ENCODE measurements at regions not wholly inside any gene's neighbourhood (a gene's known extent, or its start where the extent isn't known, plus 50 kb on each side); places are given as distances from the start of the nearest gene placed in this dataset.

DNA sequence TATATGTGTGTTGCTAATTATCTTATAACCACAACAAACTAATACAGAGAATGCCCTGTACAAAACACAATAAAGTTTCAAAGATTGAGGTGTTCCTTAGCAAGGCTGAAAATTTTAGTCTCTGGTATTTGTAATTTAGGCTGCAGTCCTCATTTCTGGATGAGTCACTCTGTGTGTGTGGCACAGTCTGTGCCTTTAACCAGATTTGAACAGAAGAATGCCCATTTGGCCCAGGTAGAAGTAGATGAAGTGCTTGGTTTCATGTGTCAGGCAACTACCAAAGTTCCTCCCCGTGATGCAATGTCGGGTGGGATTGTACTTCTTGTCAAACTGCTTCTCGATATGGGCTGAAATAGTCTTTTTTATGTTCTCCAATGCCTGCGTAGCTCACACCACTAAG, 91.6 kb upstream of the H2AZ1 start:
- Histone ChIP-seq H3K4me2 (ENCODE audit: insufficient read depth, low read length) (no peak overlapping the region), H3K27ac (ENCODE audit: low read depth, low read length) (no peak overlapping the region), H3K4me3 (ENCODE audit: insufficient read depth, low read length) (no peak overlapping the region), H3K36me3 (ENCODE audit: insufficient read depth, low read length) (no peaks in the 10 kb centered on the region), H3K79me2 (ENCODE audit: insufficient read depth, low read length) (no peaks in the 10 kb centered on the region), H4K20me1 (ENCODE audit: insufficient read depth, low read length) (no peaks in the 10 kb centered on the region), H3K27me3 (ENCODE audit: insufficient read depth, low read length) (no peaks in the 10 kb centered on the region), H3K9me3 (ENCODE audit: low read depth, low read length) (no peaks in the 10 kb centered on the region), H3K4me1 (ENCODE audit: insufficient read depth, low read length) (no peaks in the 10 kb centered on the region), H2AFZ (ENCODE audit: low read length) (no peak overlapping the region)
- TF ChIP-seq, protein P1, sequence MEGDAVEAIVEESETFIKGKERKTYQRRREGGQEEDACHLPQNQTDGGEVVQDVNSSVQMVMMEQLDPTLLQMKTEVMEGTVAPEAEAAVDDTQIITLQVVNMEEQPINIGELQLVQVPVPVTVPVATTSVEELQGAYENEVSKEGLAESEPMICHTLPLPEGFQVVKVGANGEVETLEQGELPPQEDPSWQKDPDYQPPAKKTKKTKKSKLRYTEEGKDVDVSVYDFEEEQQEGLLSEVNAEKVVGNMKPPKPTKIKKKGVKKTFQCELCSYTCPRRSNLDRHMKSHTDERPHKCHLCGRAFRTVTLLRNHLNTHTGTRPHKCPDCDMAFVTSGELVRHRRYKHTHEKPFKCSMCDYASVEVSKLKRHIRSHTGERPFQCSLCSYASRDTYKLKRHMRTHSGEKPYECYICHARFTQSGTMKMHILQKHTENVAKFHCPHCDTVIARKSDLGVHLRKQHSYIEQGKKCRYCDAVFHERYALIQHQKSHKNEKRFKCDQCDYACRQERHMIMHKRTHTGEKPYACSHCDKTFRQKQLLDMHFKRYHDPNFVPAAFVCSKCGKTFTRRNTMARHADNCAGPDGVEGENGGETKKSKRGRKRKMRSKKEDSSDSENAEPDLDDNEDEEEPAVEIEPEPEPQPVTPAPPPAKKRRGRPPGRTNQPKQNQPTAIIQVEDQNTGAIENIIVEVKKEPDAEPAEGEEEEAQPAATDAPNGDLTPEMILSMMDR (IDR thresholded peaks at IDR 0.05; ENCODE audit: extremely low read depth, low read depth, low read length) = no peak
- DNase-seq (ENCODE audit: insufficient read length, low spot score, missing footprints) = no peak

DNA sequence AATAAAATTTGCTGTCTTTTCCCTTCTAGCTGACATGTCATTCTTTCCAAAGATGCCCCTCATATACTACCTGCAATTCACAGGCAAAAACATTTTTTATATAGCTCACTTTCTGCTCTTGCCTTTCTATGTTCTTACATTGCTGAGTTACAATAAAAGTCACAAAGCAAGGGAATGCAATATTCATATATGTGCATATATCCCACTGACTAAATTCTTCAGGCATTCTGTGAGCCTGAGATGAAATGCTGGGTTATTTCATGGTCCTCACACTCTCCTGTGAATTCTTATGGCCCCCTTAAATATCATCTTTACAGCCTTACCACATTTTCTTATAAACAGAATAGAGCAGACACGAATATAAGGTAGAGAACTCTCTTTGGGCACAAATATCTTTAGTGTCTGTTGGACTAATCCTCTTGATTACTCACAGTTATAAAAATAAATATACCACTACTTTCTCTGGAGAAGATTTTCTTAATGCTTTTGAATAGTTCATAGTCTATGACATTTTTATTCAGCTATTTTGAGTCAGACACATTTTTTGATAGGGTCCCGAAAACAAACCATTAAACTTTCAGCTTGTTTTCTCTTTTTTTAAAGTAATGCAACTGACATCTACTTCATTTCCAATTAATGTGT, 84.1 kb upstream of the H2AZ1 start:
- no peak for DNase-seq (ENCODE audit: insufficient read length, low spot score, missing footprints)
- Histone ChIP-seq H2AFZ (ENCODE audit: low read length) (no peak overlapping the region), H4K20me1 (ENCODE audit: insufficient read depth, low read length) (no peaks in the 10 kb centered on the region), H3K27ac (ENCODE audit: low read depth, low read length) (no peak overlapping the region), H3K36me3 (ENCODE audit: insufficient read depth, low read length) (no peaks in the 10 kb centered on the region), H3K79me2 (ENCODE audit: insufficient read depth, low read length) (no peaks in the 10 kb centered on the region), H3K4me2 (ENCODE audit: insufficient read depth, low read length) (no peak overlapping the region), H3K4me3 (ENCODE audit: insufficient read depth, low read length) (no peak overlapping the region), H3K4me1 (ENCODE audit: insufficient read depth, low read length) (no peaks in the 10 kb centered on the region), H3K27me3 (ENCODE audit: insufficient read depth, low read length) (no peaks in the 10 kb centered on the region), H3K9me3 (ENCODE audit: low read depth, low read length) (no peaks in the 10 kb centered on the region)
- TF ChIP-seq, protein P1 (IDR thresholded peaks at IDR 0.05; ENCODE audit: extremely low read depth, low read depth, low read length) = no peak

DNA sequence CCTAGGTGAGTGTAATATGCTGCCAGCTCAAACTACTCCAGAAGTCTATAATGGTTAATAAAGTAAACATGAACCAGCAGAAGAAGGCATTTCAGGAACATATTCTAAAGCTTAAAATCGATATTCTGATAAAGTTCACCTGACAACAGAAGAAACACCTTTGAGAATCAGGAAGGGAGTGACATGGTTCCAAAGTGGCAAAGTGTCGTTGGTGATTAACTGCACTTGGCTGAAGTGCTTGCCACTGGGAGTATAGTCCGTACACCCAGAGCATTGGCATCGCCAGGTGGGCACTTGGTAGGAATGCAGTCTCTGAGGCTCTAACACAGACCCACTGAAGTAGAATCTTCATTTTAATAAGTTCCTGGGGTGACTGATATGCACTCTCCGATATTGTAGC, 76.0 kb upstream of the H2AZ1 start:
- no peak overlapping the region for H3K4me2 ChIP-seq (ENCODE audit: insufficient read depth, low read length)
- no peaks in the 10 kb centered on the region for H3K79me2 ChIP-seq (ENCODE audit: insufficient read depth, low read length)
- H3K27me3 ChIP-seq (ENCODE audit: insufficient read depth, low read length) = no peaks in the 10 kb centered on the region
- H4K20me1 ChIP-seq (ENCODE audit: insufficient read depth, low read length) = no peaks in the 10 kb centered on the region
- DNase-seq (ENCODE audit: insufficient read length, low spot score, missing footprints) = no peak
- H2AFZ ChIP-seq (ENCODE audit: low read length) = no peak overlapping the region
- H3K9me3 ChIP-seq (ENCODE audit: low read depth, low read length) = no peaks in the 10 kb centered on the region
- TF ChIP-seq, protein P1 (IDR thresholded peaks at IDR 0.05; ENCODE audit: extremely low read depth, low read depth, low read length) = no peak
- H3K27ac ChIP-seq (ENCODE audit: low read depth, low read length) = no peak overlapping the region
- H3K4me3 ChIP-seq (ENCODE audit: insufficient read depth, low read length) = no peak overlapping the region
- H3K4me1 ChIP-seq (ENCODE audit: insufficient read depth, low read length) = no peaks in the 10 kb centered on the region
- no peaks in the 10 kb centered on the region for H3K36me3 ChIP-seq (ENCODE audit: insufficient read depth, low read length)

DNA sequence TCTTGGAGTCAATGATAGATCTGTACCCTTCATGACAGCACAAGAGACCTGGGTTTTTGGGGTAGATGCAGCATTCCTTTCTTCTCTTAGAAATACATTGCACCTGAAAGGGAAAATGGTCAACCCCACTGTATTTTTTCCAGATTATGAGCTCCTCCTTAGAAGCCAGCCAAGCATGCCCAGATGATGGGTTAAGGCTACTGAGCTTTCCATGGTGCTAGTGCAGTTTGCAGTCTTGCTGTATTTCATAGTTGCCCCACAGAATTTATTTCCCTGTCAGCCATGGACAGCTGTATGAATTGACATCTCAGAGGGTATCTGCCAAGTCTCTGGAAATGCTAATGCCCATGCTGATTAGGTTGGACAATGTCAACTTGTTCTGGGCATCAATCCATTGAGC, 73.7 kb upstream of the H2AZ1 start:
- TF ChIP-seq, protein P1 (IDR thresholded peaks at IDR 0.05; ENCODE audit: extremely low read depth, low read depth, low read length) = no peak
- DNase-seq (ENCODE audit: insufficient read length, low spot score, missing footprints) = no peak
- no peaks in the 10 kb centered on the region for H3K4me1 ChIP-seq (ENCODE audit: insufficient read depth, low read length)

More for the DNA sequence above, 73.7 kb upstream of the H2AZ1 start:
- Histone ChIP-seq H3K27ac (ENCODE audit: low read depth, low read length) (no peak overlapping the region), H2AFZ (ENCODE audit: low read length) (no peak overlapping the region), H3K79me2 (ENCODE audit: insufficient read depth, low read length) (no peaks in the 10 kb centered on the region), H3K4me3 (ENCODE audit: insufficient read depth, low read length) (no peak overlapping the region), H3K27me3 (ENCODE audit: insufficient read depth, low read length) (no peaks in the 10 kb centered on the region), H3K4me2 (ENCODE audit: insufficient read depth, low read length) (no peak overlapping the region), H3K9me3 (ENCODE audit: low read depth, low read length) (no peaks in the 10 kb centered on the region), H4K20me1 (ENCODE audit: insufficient read depth, low read length) (no peaks in the 10 kb centered on the region), H3K36me3 (ENCODE audit: insufficient read depth, low read length) (no peaks in the 10 kb centered on the region)

Measured in osteoblast (primary cell).